Fibroblast of lung (primary cell): ENCODE measurements at regions not wholly inside any gene's neighbourhood (a gene's known extent, or its start where the extent isn't known, plus 50 kb on each side); places are given as distances from the start of the nearest gene placed in this dataset.

Experiments used
- DNase-seq, 2 donors: peaks; one replicate each; pipeline versions ENCODE4 v3.0.0 to v3.0.0-alpha.2; 2010; ENCODE audit warnings: low read depth in 2 of 2
- H2AFZ ChIP-seq: 2 replicates; pipeline ENCODE4 v1.5.1; 2012; ENCODE audit warnings: low read length, control low read depth, inconsistent platforms
- H3K27ac ChIP-seq: 2 replicates; pipeline ENCODE4 v1.5.1; 2011; ENCODE audit warnings: low read length, control low read depth; ENCODE audit not compliant: insufficient read depth
- H3K27me3 ChIP-seq: 2 replicates; pipeline ENCODE4 v1.5.1; 2011; ENCODE audit warnings: mild to moderate bottlenecking, low read length; ENCODE audit not compliant: control insufficient read depth, insufficient read depth
- H3K36me3 ChIP-seq: 2 replicates; pipeline ENCODE4 v1.5.1; 2011; ENCODE audit warnings: low read length; ENCODE audit not compliant: control insufficient read depth, insufficient read depth
- H3K4me1 ChIP-seq: 2 replicates; pipeline ENCODE4 v1.5.1; 2011; ENCODE audit warnings: low read length; ENCODE audit not compliant: control insufficient read depth, insufficient read depth; ENCODE audit errors: extremely low read depth
- H3K4me2 ChIP-seq: 2 replicates; pipeline ENCODE4 v1.5.1; 2011; ENCODE audit warnings: low read length, control low read depth; ENCODE audit not compliant: insufficient read depth; ENCODE audit errors: extremely low read depth
- H3K4me3 ChIP-seq, 4 experiments: fragments of 200-600 bp in 1 of 4; sonication (generic) in 1 of 4; replicated peaks in 1 of 4; 2 replicates each; pipeline ENCODE4 v1.5.1; 2011 to 2016; ENCODE audit warnings: low read length in 4 of 4, low read depth in 3 of 4, mild to moderate bottlenecking in 3 of 4, control low read depth in 2 of 4, inconsistent platforms in 1 of 4, mixed read lengths in 1 of 4; ENCODE audit not compliant: insufficient read depth in 1 of 4; ENCODE audit errors: control extremely low read depth in 1 of 4
- H3K79me2 ChIP-seq: 2 replicates; pipeline ENCODE4 v1.5.1; 2012; ENCODE audit warnings: mild to moderate bottlenecking, low read length, inconsistent platforms; ENCODE audit not compliant: control insufficient read depth, insufficient read depth
- H3K9ac ChIP-seq: 2 replicates; pipeline ENCODE4 v1.5.1; 2011; ENCODE audit warnings: mild to moderate bottlenecking, low read length, control low read depth; ENCODE audit not compliant: insufficient read depth
- H3K9me3 ChIP-seq: 2 replicates; pipeline ENCODE4 v1.5.1; 2012; ENCODE audit warnings: low read depth, low read length; ENCODE audit not compliant: control insufficient read depth, insufficient read depth
- H4K20me1 ChIP-seq: 2 replicates; pipeline ENCODE4 v1.5.1; 2011; ENCODE audit warnings: low read length; ENCODE audit not compliant: control insufficient read depth, insufficient read depth; ENCODE audit errors: extremely low read depth
- EZH2 ChIP-seq: IDR thresholded peaks from 2 replicates; pipeline ENCODE4 v1.5.1; 2012; ENCODE audit warnings: low read length, control low read depth, mild to moderate bottlenecking; ENCODE audit errors: missing control alignments
- TF ChIP-seq, protein P1 (sequence below), 2 donors: IDR thresholded peaks in 1 of 2; conservative IDR thresholded peaks in 1 of 2; 1 replicate in 1 of 2; 2 replicates in 1 of 2; pipeline ENCODE4 v1.5.1; 2011 to 2012; ENCODE audit warnings: low read length in 2 of 2, control low read depth in 1 of 2, inconsistent platforms in 1 of 2, low read depth in 1 of 2, mild to moderate bottlenecking in 1 of 2

- H3K27me3 ChIP-seq, result no peaks in the 10 kb centered on the region
- no peaks in the 10 kb centered on the region for H4K20me1 ChIP-seq
- H2AFZ ChIP-seq, result no peak overlapping the region
- no peak overlapping the region for H3K27ac ChIP-seq
- no peak overlapping the region for H3K9ac ChIP-seq
- DNase-seq, result no peak
- H3K4me2 ChIP-seq, result no peak overlapping the region
- no peak overlapping the region for H3K4me3 ChIP-seq
- TF ChIP-seq EZH2, result no peak
- TF ChIP-seq, protein P1, sequence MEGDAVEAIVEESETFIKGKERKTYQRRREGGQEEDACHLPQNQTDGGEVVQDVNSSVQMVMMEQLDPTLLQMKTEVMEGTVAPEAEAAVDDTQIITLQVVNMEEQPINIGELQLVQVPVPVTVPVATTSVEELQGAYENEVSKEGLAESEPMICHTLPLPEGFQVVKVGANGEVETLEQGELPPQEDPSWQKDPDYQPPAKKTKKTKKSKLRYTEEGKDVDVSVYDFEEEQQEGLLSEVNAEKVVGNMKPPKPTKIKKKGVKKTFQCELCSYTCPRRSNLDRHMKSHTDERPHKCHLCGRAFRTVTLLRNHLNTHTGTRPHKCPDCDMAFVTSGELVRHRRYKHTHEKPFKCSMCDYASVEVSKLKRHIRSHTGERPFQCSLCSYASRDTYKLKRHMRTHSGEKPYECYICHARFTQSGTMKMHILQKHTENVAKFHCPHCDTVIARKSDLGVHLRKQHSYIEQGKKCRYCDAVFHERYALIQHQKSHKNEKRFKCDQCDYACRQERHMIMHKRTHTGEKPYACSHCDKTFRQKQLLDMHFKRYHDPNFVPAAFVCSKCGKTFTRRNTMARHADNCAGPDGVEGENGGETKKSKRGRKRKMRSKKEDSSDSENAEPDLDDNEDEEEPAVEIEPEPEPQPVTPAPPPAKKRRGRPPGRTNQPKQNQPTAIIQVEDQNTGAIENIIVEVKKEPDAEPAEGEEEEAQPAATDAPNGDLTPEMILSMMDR (conservative IDR thresholded peaks at IDR 0.05 in 1 of 2, IDR thresholded peaks at IDR 0.05 in 1 of 2; ENCODE audit: low read depth in 1 of 2, low read length in 2 of 2), result no peak
- H3K36me3 ChIP-seq, result no peaks in the 10 kb centered on the region
- no peaks in the 10 kb centered on the region for H3K9me3 ChIP-seq
- no peaks in the 10 kb centered on the region for H3K79me2 ChIP-seq
- H3K4me1 ChIP-seq, result no peaks in the 10 kb centered on the region
These were observed 653.3 kb downstream of the NLGN4X start for GRCh38 chrX:5575407-5575806.

DNA sequence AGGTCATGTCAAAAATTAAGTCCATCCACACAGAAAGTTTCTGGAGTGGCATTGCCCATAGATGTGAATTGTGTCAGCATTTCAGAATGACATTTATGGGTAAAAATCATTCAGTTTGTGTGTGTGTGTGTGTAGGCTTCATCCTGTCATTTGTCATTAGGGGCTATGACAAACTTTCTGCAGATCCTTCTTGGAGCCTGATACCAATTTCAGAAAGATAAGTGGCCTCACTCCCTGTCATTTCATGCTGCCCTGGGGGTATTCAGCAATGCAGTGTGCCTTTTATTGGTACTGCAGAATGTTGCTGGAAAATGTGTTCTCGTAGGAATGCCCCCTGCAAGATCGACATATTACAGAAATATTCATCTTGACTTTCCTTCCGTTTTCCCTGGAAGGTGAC is 659.7 kb downstream of the NLGN4X start:
- no peak for TF ChIP-seq EZH2
- TF ChIP-seq, protein P1 (conservative IDR thresholded peaks at IDR 0.05 in 1 of 2, IDR thresholded peaks at IDR 0.05 in 1 of 2; ENCODE audit: low read depth in 1 of 2, low read length in 2 of 2), result no peak
- no peaks in the 10 kb centered on the region for H3K4me1 ChIP-seq
- no peaks in the 10 kb centered on the region for H3K9me3 ChIP-seq
- no peak for DNase-seq
- no peak overlapping the region for H3K4me3 ChIP-seq
- H3K27me3 ChIP-seq, result no peaks in the 10 kb centered on the region
- H3K79me2 ChIP-seq, result no peaks in the 10 kb centered on the region
- H4K20me1 ChIP-seq, result no peaks in the 10 kb centered on the region
- H2AFZ ChIP-seq, result no peak overlapping the region
- H3K27ac ChIP-seq, result no peak overlapping the region
- H3K36me3 ChIP-seq, result no peaks in the 10 kb centered on the region
- no peak overlapping the region for H3K9ac ChIP-seq
- no peak overlapping the region for H3K4me2 ChIP-seq

DNA sequence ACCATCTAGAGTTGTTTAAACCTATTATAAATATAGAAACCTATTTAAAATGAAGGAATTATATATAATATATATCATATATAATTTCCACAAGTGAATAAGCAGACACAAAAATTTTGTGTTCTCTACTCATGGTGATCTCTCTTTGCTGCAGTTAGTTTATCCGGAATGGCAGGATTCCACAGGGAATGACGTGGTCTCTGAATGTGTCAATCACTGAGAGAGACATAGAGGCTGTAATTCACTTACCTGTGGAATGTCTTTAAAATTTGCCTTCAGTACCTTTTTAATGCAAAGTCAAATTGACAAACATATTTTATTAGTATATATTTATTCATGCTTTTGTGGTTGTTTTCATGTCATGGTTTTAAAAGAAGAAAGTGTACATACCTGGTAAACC is 669.3 kb downstream of the NLGN4X start:
- Histone ChIP-seq H3K36me3 (no peaks in the 10 kb centered on the region), H3K4me3 (no peak overlapping the region), H3K9me3 (no peaks in the 10 kb centered on the region), H3K4me2 (no peak overlapping the region), H3K27ac (no peak overlapping the region), H3K4me1 (no peaks in the 10 kb centered on the region), H2AFZ (no peak overlapping the region), H3K27me3 (no peaks in the 10 kb centered on the region), H4K20me1 (no peaks in the 10 kb centered on the region), H3K9ac (no peak overlapping the region), H3K79me2 (no peaks in the 10 kb centered on the region)
- TF ChIP-seq, protein P1 (conservative IDR thresholded peaks at IDR 0.05 in 1 of 2, IDR thresholded peaks at IDR 0.05 in 1 of 2; ENCODE audit: low read depth in 1 of 2, low read length in 2 of 2), result no peak
- TF ChIP-seq EZH2, result no peak
- no peak for DNase-seq
